HL-60/S4 (cell line): ENCODE measurements at regions not wholly inside any gene's neighbourhood (a gene's known extent, or its start where the extent isn't known, plus 50 kb on each side); places are given as distances from the start of the nearest gene placed in this dataset.

Experiments used
- in situ Hi-C: fragments of 300-500 bp; cut with MboI; formaldehyde crosslinking; loops from 2 replicates; pipeline ENCODE4 v1.14.3; 2022; ENCODE audit warnings: low sequenced_read_pairs

GRCh38 chr16:86285938-86286921 is 224.1 kb upstream of the FOXF1 start:
- in situ Hi-C loops, result no loop called here

DNA sequence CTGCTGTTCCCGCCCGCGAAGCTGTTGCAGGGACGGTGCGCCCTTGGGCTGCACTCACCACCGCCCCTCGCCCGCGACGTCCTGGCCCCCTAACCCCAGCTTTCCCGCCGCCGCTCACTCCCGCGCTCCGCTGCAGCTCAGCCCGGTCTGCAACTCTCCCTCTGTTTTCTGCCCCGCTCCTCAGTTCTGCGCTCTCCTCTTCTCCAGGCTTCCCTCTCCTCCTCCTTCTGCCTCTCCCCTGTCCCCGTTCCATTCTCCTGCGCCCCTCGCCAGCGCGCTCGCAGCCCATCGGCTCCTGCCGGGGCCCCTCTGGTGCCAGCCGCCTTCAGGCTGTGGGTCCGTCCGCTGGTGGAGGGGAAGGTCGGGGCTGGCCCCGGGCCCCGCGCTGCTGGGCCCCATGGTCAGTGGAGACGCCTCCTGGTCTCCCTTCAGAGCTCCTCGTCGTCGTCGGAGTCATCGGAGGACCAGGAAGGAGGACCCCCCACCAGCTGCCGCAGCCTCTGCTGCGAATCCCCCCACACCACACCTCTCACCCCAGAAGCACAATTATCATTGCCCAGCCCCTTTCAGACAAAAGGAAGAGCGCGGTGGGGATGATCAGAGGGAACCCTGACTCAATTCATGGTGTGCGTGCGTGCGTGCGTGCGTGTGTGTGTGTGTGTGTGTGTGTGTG is 223.2 kb upstream of the FOXF1 start:
- in situ Hi-C loops, result no loop called here

DNA sequence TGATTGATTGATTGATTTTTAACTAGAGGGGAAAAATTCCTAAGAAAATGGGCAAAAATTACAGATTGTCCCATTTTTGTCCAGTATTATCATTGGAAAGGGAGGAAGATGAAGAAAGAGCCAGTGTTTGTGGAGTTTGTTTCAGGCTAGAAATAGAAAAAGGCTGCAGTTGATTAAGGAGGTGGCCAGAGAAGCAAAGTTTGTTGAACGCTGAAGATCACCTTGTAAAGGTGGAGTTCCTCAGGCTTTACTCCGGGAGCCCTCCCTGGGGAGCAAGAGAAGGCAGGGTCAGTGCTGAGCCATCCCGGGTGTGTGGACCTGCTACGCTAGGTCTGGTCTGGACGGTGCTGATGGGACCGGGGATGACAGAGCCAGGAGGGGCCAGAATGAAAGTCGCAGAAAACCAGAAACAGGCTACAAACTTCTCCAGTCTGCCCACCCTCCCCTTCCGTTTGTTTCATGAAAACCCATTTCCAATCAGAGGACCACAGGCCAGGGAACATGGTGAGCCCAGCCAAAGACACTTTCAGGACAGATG is 222.6 kb upstream of the FOXF1 start:
- in situ Hi-C loops, result no loop called here

- in situ Hi-C loops, result no loop called here
Measured at GRCh38 chr16:86288716-86289294, 221.5 kb upstream of the FOXF1 start.

DNA sequence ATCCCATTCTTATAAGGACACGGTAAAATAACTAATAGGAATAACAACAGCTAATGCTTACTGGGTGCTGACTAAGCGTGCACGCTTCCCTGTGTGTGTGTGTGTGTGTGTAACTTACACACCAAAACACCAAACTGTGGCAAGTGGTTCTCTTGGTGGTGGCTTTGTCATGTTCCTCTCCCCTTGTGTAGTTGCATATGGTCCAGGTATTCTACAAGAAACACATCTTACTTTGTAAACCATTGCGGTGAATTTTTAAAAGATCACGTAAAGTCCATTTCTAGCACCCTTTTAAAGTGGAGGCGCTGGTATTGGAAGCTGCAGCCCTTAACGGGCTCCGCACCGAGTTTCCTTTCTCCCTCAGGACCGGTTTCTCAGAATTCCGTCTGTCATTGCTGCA is 221.0 kb upstream of the FOXF1 start:
- in situ Hi-C loops, result no loop called here

GRCh38 chr16:86289907-86290306 is 220.4 kb upstream of the FOXF1 start:
- in situ Hi-C loops, result no loop called here

DNA sequence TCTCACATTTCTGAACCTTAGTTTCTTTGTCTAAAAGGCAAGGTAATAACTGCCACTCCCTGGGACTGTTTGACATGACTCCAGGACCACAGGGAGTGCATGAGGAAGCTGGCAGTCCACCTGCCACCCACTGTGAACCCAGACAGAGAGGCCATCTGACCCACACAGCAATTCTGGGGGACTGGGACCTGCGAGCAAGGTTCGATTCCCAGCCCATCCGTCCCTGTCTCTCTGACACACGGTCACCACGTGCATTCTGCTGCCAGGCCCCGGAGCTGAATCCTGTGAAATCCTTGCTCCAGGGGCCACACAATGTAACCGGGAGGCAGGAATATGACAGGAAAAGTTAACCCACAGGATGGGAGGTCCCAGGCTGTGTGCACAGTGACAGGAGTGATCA is 218.8 kb upstream of the FOXF1 start:
- in situ Hi-C loops, result no loop called here

DNA sequence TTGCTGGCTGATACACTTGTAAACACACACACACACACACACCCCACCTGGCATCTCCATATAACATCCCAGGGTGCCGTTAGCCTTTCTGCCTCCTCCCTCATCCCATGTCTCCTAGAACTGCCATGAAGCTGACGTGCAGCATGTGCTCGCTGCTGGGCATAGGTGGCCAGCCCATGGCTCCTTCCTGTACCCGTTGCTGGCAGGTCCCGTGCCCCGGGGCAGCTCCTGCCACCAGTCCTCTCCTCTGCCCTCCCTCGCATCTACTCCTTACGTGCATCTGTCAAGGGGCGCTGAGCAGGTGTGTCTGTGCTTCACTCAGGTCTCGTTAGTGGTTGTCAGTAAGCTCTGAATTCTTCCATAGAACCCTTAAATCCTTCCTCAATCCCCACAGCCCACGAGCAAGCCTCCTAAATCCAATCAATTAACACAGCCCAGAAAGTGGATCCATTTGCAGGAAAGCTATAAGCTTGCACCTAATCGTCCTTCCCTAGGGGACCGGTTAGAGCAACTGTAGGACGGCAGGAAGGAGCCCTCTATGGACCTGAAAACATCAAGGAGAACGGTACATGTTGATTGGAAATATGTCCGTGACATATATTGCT is 218.1 kb upstream of the FOXF1 start:
- in situ Hi-C loops, result no loop called here

DNA sequence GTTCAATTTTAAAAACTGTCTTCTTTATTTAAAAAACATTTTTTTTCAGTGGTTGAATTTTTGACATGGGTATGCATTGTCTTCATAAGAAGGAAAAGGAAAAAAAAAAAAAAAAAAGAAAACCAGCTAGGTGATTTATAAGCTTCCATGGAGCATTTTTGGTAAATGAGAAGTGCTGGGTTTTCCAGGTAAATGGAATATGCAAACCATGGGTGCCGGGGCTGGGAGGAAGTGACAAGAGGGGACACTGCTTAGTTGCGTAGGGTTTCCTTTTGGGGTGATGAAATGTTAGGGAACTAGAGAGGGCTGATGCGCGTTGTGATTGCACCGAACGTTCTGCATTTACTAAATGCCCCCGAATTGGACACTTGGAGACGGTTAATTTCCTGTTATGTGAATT is 217.4 kb upstream of the FOXF1 start:
- in situ Hi-C loops, result no loop called here

GRCh38 chr16:86293906-86294305 is 216.4 kb upstream of the FOXF1 start:
- in situ Hi-C loops, result no loop called here

GRCh38 chr16:86294535-86295196 is 215.7 kb upstream of the FOXF1 start:
- in situ Hi-C loops, result no loop called here

DNA sequence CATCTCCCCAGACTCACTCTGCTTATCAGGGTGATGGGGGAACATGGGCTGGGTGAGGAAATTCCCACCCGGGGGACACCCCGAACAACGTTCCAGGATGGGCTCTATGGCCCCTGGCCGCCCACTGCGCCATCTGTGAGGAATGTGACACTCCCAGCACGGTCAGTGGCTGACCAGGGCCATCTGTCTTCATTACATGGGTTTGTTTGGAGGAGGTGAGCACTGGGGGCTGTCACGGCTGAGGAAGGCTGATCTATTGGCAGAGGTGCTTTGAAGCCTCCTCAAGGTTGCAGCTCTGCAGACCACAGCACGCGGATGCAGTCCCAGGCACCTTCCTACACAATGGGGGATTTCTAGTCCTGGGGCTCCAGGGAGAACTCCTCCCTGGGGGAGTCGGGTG is 214.1 kb upstream of the FOXF1 start:
- in situ Hi-C loops, result no loop called here

DNA sequence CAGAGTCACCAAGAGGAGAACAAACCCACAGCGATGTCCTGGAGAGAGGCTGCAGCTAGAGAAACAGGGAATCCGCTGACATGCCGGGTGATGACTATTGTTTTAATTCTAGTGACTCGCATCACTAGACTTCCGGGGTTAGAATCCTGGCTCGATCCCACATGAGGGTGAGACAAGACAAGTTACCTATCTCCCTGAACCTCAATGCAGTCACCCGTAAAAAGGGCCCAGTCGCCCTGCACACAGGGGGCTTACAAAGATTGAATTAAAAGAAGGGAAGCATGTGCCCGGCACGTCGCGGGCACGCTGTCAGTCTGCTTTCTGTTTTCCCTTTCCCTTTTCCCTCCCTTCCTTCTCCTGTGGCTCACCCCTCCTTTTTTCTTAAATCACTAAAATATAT is 212.9 kb upstream of the FOXF1 start:
- in situ Hi-C loops, result no loop called here

GRCh38 chr16:86297866-86298757 is 212.2 kb upstream of the FOXF1 start:
- in situ Hi-C loops, result no loop called here

DNA sequence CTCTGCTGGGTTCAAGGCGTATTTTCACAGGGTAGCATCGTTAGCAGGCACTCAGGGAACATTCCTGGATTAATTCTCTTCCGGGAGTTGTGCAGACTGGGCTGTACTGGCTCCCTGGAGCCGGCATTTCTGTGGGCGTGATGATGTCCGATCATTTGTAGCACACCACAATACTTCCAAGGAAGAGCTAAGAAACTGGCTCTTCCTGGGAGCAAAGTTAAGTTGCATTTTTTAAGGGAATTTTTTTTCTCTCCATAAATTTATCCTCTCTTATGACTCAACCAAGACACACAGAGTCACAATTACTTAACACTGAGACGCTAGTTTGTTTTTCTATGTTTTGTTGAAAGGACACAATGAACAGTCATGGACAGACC is 211.6 kb upstream of the FOXF1 start:
- in situ Hi-C loops, result no loop called here

DNA sequence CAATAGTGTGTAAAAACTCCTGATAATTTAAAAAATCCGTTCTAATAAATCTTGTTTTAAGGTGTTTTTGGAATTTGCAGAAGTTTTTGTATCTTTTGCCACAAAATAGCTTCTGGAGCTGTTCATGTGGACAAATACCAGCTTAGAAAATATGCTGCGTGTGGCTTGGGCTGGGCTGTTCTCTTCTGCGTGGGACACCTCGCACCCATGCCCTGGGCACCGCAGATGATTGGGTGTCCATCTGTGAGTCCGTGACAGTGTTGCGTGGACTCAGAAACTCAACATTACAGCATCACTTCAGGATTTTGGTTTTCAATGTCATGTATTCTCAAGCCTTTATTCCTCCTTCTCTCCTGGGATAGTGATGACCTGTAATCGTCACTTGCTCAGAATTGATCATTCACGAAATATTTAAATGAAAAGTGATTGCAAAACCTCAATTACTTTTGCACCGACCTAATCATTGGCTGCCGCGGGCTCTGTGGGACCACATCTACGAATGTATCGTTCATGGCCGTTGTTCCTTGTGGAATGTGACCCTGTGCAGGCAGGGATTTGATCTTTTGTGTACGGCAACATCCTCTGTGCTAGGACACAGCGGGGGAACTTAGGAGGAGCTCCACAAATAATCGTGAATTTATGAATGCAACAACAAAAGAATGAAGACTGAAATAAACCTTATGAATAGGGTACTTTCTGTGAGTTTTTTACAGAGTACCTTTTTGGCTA is 210.3 kb upstream of the FOXF1 start:
- in situ Hi-C loops, result no loop called here

- in situ Hi-C loops, result no loop called here
Measured at GRCh38 chr16:86300746-86301481, 209.4 kb upstream of the FOXF1 start.

GRCh38 chr16:86302421-86303109 is 207.8 kb upstream of the FOXF1 start:
- in situ Hi-C loops, result no loop called here
